Progenitor cell of endocrine pancreas (in vitro differentiated cells): ENCODE measurements at regions not wholly inside any gene's neighbourhood (a gene's known extent, or its start where the extent isn't known, plus 50 kb on each side); places are given as distances from the start of the nearest gene placed in this dataset.
A peak's percentile ranks its signal among the peaks of the same experiment; 100 is the strongest.

Experiments used
- DNase-seq: peaks from one replicate; pipeline ENCODE4 v3.0.0; 2021; ENCODE audit warnings: low spot score; ENCODE audit not compliant: unreplicated experiment
- H3K27ac Mint-ChIP-seq: 2 replicates; pipeline ENCODE4 v1.8.0; 2021; ENCODE audit warnings: mild to moderate bottlenecking, moderate library complexity, mixed read lengths
- H3K27me3 Mint-ChIP-seq: 2 replicates; pipeline ENCODE4 v1.8.0; 2021; ENCODE audit warnings: mixed read lengths
- H3K36me3 Mint-ChIP-seq: 2 replicates; pipeline ENCODE4 v1.8.0; 2022; ENCODE audit warnings: mixed read lengths; ENCODE audit not compliant: insufficient read depth
- H3K4me1 Mint-ChIP-seq: 2 replicates; pipeline ENCODE4 v1.8.0; 2021; ENCODE audit warnings: low read depth, mixed read lengths
- H3K4me3 Mint-ChIP-seq: 2 replicates; pipeline ENCODE4 v1.8.0; 2021; ENCODE audit warnings: low read depth, mild to moderate bottlenecking, moderate library complexity, mixed read lengths
- H3K9me3 Mint-ChIP-seq: 2 replicates; pipeline ENCODE4 v1.8.0; 2021; ENCODE audit warnings: low read depth, mixed read lengths
- CTCF ChIP-seq: fragments of 200-600 bp; sonication (generic); IDR thresholded peaks from one replicate; pipeline ENCODE4 v1.5.0; 2021; ENCODE audit warnings: antibody characterized with exemption, mild to moderate bottlenecking; ENCODE audit not compliant: unreplicated experiment

- peaks cover 13% of the 10 kb centered on the region for H3K9me3 Mint-ChIP-seq
- peaks cover 6% of the 10 kb centered on the region for H3K4me1 Mint-ChIP-seq
- H3K27ac Mint-ChIP-seq: peak overlapping the region; percentile 4
- TF ChIP-seq CTCF: no peak
- no peak for DNase-seq
- no peak overlapping the region for H3K4me3 Mint-ChIP-seq
- no peaks in the 10 kb centered on the region for H3K36me3 Mint-ChIP-seq
- no peaks in the 10 kb centered on the region for H3K27me3 Mint-ChIP-seq
These were observed 235.0 kb upstream of the KBTBD8 start for GRCh38 chr3:66762916-66763693.

GRCh38 chr3:66778107-66778506 is 220.0 kb upstream of the KBTBD8 start:
- H3K9me3 Mint-ChIP-seq: no peaks in the 10 kb centered on the region
- H3K4me3 Mint-ChIP-seq: no peak overlapping the region
- no peaks in the 10 kb centered on the region for H3K36me3 Mint-ChIP-seq
- no peak for TF ChIP-seq CTCF
- no peak for DNase-seq
- H3K27ac Mint-ChIP-seq: no peak overlapping the region
- H3K4me1 Mint-ChIP-seq: no peaks in the 10 kb centered on the region
- H3K27me3 Mint-ChIP-seq: peaks cover 13% of the 10 kb centered on the region

- no peak overlapping the region for H3K4me3 Mint-ChIP-seq
- no peak for TF ChIP-seq CTCF
- peaks cover 13% of the 10 kb centered on the region for H3K27me3 Mint-ChIP-seq
- peaks cover 2% of the 10 kb centered on the region for H3K9me3 Mint-ChIP-seq
- H3K27ac Mint-ChIP-seq: no peak overlapping the region
- no peaks in the 10 kb centered on the region for H3K36me3 Mint-ChIP-seq
- no peak for DNase-seq
- H3K4me1 Mint-ChIP-seq: no peaks in the 10 kb centered on the region
These were observed 219.3 kb upstream of the KBTBD8 start for GRCh38 chr3:66778777-66779176.

- no peak for TF ChIP-seq CTCF
- H3K4me1 Mint-ChIP-seq: no peaks in the 10 kb centered on the region
- DNase-seq: no peak
- no peak overlapping the region for H3K27ac Mint-ChIP-seq
- H3K36me3 Mint-ChIP-seq: no peaks in the 10 kb centered on the region
- peaks cover 5% of the 10 kb centered on the region for H3K27me3 Mint-ChIP-seq
- no peak overlapping the region for H3K4me3 Mint-ChIP-seq
- H3K9me3 Mint-ChIP-seq: peaks cover 3% of the 10 kb centered on the region
These were observed 212.8 kb upstream of the KBTBD8 start for GRCh38 chr3:66785191-66785909.

- H3K4me3 Mint-ChIP-seq: no peak overlapping the region
- no peaks in the 10 kb centered on the region for H3K36me3 Mint-ChIP-seq
- H3K4me1 Mint-ChIP-seq: no peaks in the 10 kb centered on the region
- DNase-seq: no peak
- peaks cover 11% of the 10 kb centered on the region for H3K27me3 Mint-ChIP-seq
- H3K9me3 Mint-ChIP-seq: no peaks in the 10 kb centered on the region
- H3K27ac Mint-ChIP-seq: no peak overlapping the region
- no peak for TF ChIP-seq CTCF
These were observed 208.4 kb upstream of the KBTBD8 start for GRCh38 chr3:66789580-66790237.
